ENCODE measurements at regions not wholly inside any gene's neighbourhood (a gene's known extent, or its start where the extent isn't known, plus 50 kb on each side); places are given as distances from the start of the nearest gene placed in this dataset.
A peak's percentile ranks its signal among the peaks of the same experiment; 100 is the strongest.

GRCh38 chr11:116119158-116119557 lies 614.9 kb upstream of the CADM1 start:
- H3K4me3 Mint-ChIP-seq = no peak overlapping the region
- H3K36me3 Mint-ChIP-seq (ENCODE audit: low read depth) = no peaks in the 10 kb centered on the region
- no peak for DNase-seq (ENCODE audit: low read depth, low spot score)
- H3K27ac Mint-ChIP-seq (ENCODE audit: unreplicated experiment) = no peak overlapping the region
- H3K27me3 Mint-ChIP-seq (ENCODE audit: low read depth) = no peaks in the 10 kb centered on the region
- peaks cover 2% of the 10 kb centered on the region for H3K9me3 Mint-ChIP-seq
- no peak for TF ChIP-seq CTCF (conservative IDR thresholded peaks at IDR 0.05)
- peaks cover 6% of the 10 kb centered on the region for H3K4me1 Mint-ChIP-seq

- Mint-ChIP-seq H3K4me3 (no peak overlapping the region), H3K27me3 (ENCODE audit: low read depth) (no peaks in the 10 kb centered on the region), H3K4me1 (peaks cover 13% of the 10 kb centered on the region), H3K9me3 (peaks cover 2% of the 10 kb centered on the region), H3K27ac (ENCODE audit: unreplicated experiment) (no peak overlapping the region), H3K36me3 (ENCODE audit: low read depth) (no peaks in the 10 kb centered on the region)
- DNase-seq (ENCODE audit: low read depth, low spot score) = no peak
- no peak for TF ChIP-seq CTCF (conservative IDR thresholded peaks at IDR 0.05)
Observed at GRCh38 chr11:116118138-116118470, 613.9 kb upstream of the CADM1 start.

GRCh38 chr11:116117331-116118137 lies 613.3 kb upstream of the CADM1 start:
- no peaks in the 10 kb centered on the region for H3K36me3 Mint-ChIP-seq (ENCODE audit: low read depth)
- H3K9me3 Mint-ChIP-seq = peaks cover 2% of the 10 kb centered on the region
- H3K4me1 Mint-ChIP-seq = peaks cover 19% of the 10 kb centered on the region
- no peak overlapping the region for H3K4me3 Mint-ChIP-seq
- no peaks in the 10 kb centered on the region for H3K27me3 Mint-ChIP-seq (ENCODE audit: low read depth)
- no peak for TF ChIP-seq CTCF (conservative IDR thresholded peaks at IDR 0.05)
- H3K27ac Mint-ChIP-seq (ENCODE audit: unreplicated experiment) = no peak overlapping the region
- DNase-seq (ENCODE audit: low read depth, low spot score) = no peak

- DNase-seq (ENCODE audit: low read depth, low spot score) = no peak
- H3K4me1 Mint-ChIP-seq = peaks cover 28% of the 10 kb centered on the region
- no peak overlapping the region for H3K4me3 Mint-ChIP-seq
- H3K27me3 Mint-ChIP-seq (ENCODE audit: low read depth) = no peaks in the 10 kb centered on the region
- TF ChIP-seq CTCF (conservative IDR thresholded peaks at IDR 0.05) = no peak
- no peak overlapping the region for H3K27ac Mint-ChIP-seq (ENCODE audit: unreplicated experiment)
- peaks cover 10% of the 10 kb centered on the region for H3K9me3 Mint-ChIP-seq
- peaks cover 3% of the 10 kb centered on the region for H3K36me3 Mint-ChIP-seq (ENCODE audit: low read depth)
Observed at GRCh38 chr11:116115801-116116200, 611.6 kb upstream of the CADM1 start.

GRCh38 chr11:116114198-116114651 lies 610.0 kb upstream of the CADM1 start:
- DNase-seq (ENCODE audit: low read depth, low spot score) = no peak
- H3K4me1 Mint-ChIP-seq = peaks cover 28% of the 10 kb centered on the region
- H3K27me3 Mint-ChIP-seq (ENCODE audit: low read depth) = no peaks in the 10 kb centered on the region

More at GRCh38 chr11:116114198-116114651, 610.0 kb upstream of the CADM1 start:
- Mint-ChIP-seq H3K4me3 (no peak overlapping the region), H3K27ac (ENCODE audit: unreplicated experiment) (peak overlapping the region; percentile 83), H3K9me3 (peaks cover 10% of the 10 kb centered on the region), H3K36me3 (ENCODE audit: low read depth) (peaks cover 3% of the 10 kb centered on the region)
- no peak for TF ChIP-seq CTCF (conservative IDR thresholded peaks at IDR 0.05)
